H1 (cell line): ENCODE measurements at regions not wholly inside any gene's neighbourhood (a gene's known extent, or its start where the extent isn't known, plus 50 kb on each side); places are given as distances from the start of the nearest gene placed in this dataset.

Experiments used
- CTCF ChIA-PET: fragments of 300-600 bp; sonication (Branson Sonifier 250); formaldehyde crosslinking; loops from one replicate; lab custom pipeline; 2021; ENCODE audit not compliant: partially characterized antibody; lab: Charles Lee
- POLR2A ChIA-PET: fragments of 300-600 bp; sonication (Branson Sonifier 250); formaldehyde crosslinking; loops from one replicate; lab custom pipeline; 2021; ENCODE audit warnings: inconsistent platforms; ENCODE audit not compliant: partially characterized antibody; lab: Charles Lee
- DNase-seq, 2 experiments: peaks; one replicate each; pipeline versions ENCODE4 v3.0.0 to v3.0.0-alpha.2; 2010 to 2022; ENCODE audit warnings: low spot score in 2 of 2, low read depth in 1 of 2, mixed read lengths in 1 of 2
- FAIRE-seq: peaks from 2 replicates; lab custom pipeline; 2011; peaks lifted over from hg19 to GRCh38; lab: Jason Lieb, UNC
- H2AFZ ChIP-seq: 2 replicates; pipeline ENCODE4 v1.8.1; 2012; ENCODE audit warnings: low read length, inconsistent platforms
- H2AK5ac ChIP-seq: 2 replicates; pipeline ENCODE4 v1.6.1; 2013; ENCODE audit warnings: low read depth, low read length
- H2BK120ac ChIP-seq: replicated peaks from 2 replicates; pipeline ENCODE3; 2013; ENCODE audit warnings: low read depth, low read length, inconsistent platforms
- H2BK12ac ChIP-seq: 2 replicates; pipeline ENCODE4 v1.6.1; 2013; ENCODE audit warnings: low read depth, low read length
- H2BK15ac ChIP-seq: 2 replicates; pipeline ENCODE4 v1.6.1; 2013; ENCODE audit warnings: low read length
- H2BK20ac ChIP-seq: 2 replicates; pipeline ENCODE4 v1.6.1; 2013; ENCODE audit warnings: low read length
- H2BK5ac ChIP-seq: 2 replicates; pipeline ENCODE4 v1.6.1; 2013; ENCODE audit warnings: low read depth, low read length
- H3K14ac ChIP-seq: 2 replicates; pipeline ENCODE4 v1.6.1; 2013; ENCODE audit warnings: inconsistent platforms; ENCODE audit not compliant: insufficient read length
- H3K18ac ChIP-seq: 2 replicates; pipeline ENCODE4 v1.6.1; 2013; ENCODE audit warnings: low read length; ENCODE audit errors: extremely low read depth
- H3K23ac ChIP-seq: 2 replicates; pipeline ENCODE4 v1.6.1; 2013; ENCODE audit warnings: inconsistent platforms; ENCODE audit not compliant: insufficient read length
- H3K23me2 ChIP-seq: 2 replicates; pipeline ENCODE4 v1.6.1; 2013; ENCODE audit warnings: low read depth, low read length
- H3K27ac ChIP-seq: 2 replicates; pipeline ENCODE4 v1.6.1; 2011; ENCODE audit warnings: low read depth, low read length, inconsistent platforms
- H3K27me3 ChIP-seq, 4 experiments: replicated peaks in 1 of 4; 1 replicate in 1 of 4; 2 replicates in 3 of 4; pipeline versions ENCODE4 v1.6.1 to v1.8.1; 2011 to 2013; ENCODE audit warnings: low read length in 3 of 4, mild to moderate bottlenecking in 3 of 4, inconsistent platforms in 2 of 4, mixed read lengths in 2 of 4, moderate library complexity in 1 of 4; ENCODE audit not compliant: control insufficient read depth in 3 of 4, insufficient read depth in 3 of 4; ENCODE audit errors: extremely low read depth in 1 of 4
- H3K36me3 ChIP-seq, 4 experiments: 2 replicates each; pipeline versions ENCODE4 v1.6.1 to v1.8.1; 2011 to 2013; ENCODE audit warnings: mild to moderate bottlenecking in 4 of 4, low read length in 3 of 4, moderate library complexity in 2 of 4, control low read depth in 1 of 4, inconsistent platforms in 1 of 4; ENCODE audit not compliant: insufficient read depth in 4 of 4, control insufficient read depth in 2 of 4
- H3K4ac ChIP-seq: replicated peaks from 2 replicates; pipeline ENCODE3; 2013; ENCODE audit warnings: low read length, low read depth, mixed read lengths, inconsistent platforms; ENCODE audit not compliant: insufficient read length
- H3K4me1 ChIP-seq, 4 experiments: replicated peaks in 1 of 4; 1 replicate in 1 of 4; 2 replicates in 3 of 4; pipeline versions ENCODE4 v1.6.1 to v1.8.1; 2011 to 2013; ENCODE audit warnings: low read length in 3 of 4, inconsistent platforms in 2 of 4, mixed read lengths in 1 of 4; ENCODE audit not compliant: insufficient read depth in 4 of 4, control insufficient read depth in 3 of 4
- H3K4me2 ChIP-seq, 2 experiments: 2 replicates each; pipeline versions ENCODE4 v1.6.1 to v1.8.1; 2011 to 2013; ENCODE audit warnings: low read depth in 2 of 2, low read length in 2 of 2, control low read depth in 1 of 2, inconsistent platforms in 1 of 2, mild to moderate bottlenecking in 1 of 2; ENCODE audit not compliant: insufficient read depth in 1 of 2
- H3K4me3 ChIP-seq, 4 experiments: fragments of 200-600, 300-600 bp in 1 of 4; sonication (generic), shearing (Covaris generic), sonication (Bioruptor Twin) in 1 of 4; 2 replicates each; pipeline versions ENCODE4 v1.5.1 to v1.8.1; 2011 to 2016; ENCODE audit warnings: low read length in 4 of 4, low read depth in 3 of 4, control low read depth in 2 of 4, inconsistent platforms in 2 of 4, mild to moderate bottlenecking in 2 of 4, mixed read lengths in 1 of 4, moderate library complexity in 1 of 4; ENCODE audit not compliant: insufficient read depth in 2 of 4; ENCODE audit errors: extremely low read depth in 1 of 4
- H3K56ac ChIP-seq: replicated peaks from 2 replicates; pipeline ENCODE3; 2013; ENCODE audit warnings: low read depth, mild to moderate bottlenecking, mixed read lengths, low read length, inconsistent platforms; ENCODE audit not compliant: insufficient read length
- H3K79me1 ChIP-seq: 2 replicates; pipeline ENCODE4 v1.6.1; 2013; ENCODE audit warnings: low read depth, low read length, control low read depth
- H3K79me2 ChIP-seq, 2 experiments: 2 replicates each; pipeline versions ENCODE4 v1.6.1 to v1.8.1; 2012 to 2013; ENCODE audit warnings: low read length in 2 of 2, mild to moderate bottlenecking in 2 of 2, inconsistent platforms in 1 of 2; ENCODE audit not compliant: insufficient read depth in 2 of 2, control insufficient read depth in 1 of 2
- H3K9ac ChIP-seq, 4 experiments: replicated peaks in 1 of 4; 1 replicate in 1 of 4; 2 replicates in 3 of 4; pipeline versions ENCODE4 v1.6.1 to v1.8.1; 2011 to 2013; ENCODE audit warnings: low read depth in 3 of 4, low read length in 3 of 4, control low read depth in 2 of 4, mild to moderate bottlenecking in 2 of 4, moderate library complexity in 2 of 4, inconsistent platforms in 1 of 4; ENCODE audit errors: extremely low read depth in 1 of 4
- H3K9me3 ChIP-seq, 2 experiments: 2 replicates each; pipeline versions ENCODE4 v1.6.1 to v1.8.1; 2012 to 2013; ENCODE audit warnings: mild to moderate bottlenecking in 2 of 2, moderate library complexity in 2 of 2, control low read depth in 1 of 2, inconsistent platforms in 1 of 2, low read depth in 1 of 2, low read length in 1 of 2, mixed read lengths in 1 of 2; ENCODE audit not compliant: insufficient read depth in 2 of 2
- H4K20me1 ChIP-seq, 2 experiments: replicated peaks in 1 of 2; 2 replicates each; pipeline versions ENCODE3 to v1.8.1; 2011 to 2013; ENCODE audit warnings: inconsistent platforms in 2 of 2, low read length in 2 of 2, mild to moderate bottlenecking in 1 of 2; ENCODE audit not compliant: insufficient read depth in 2 of 2, control insufficient read depth in 1 of 2
- H4K5ac ChIP-seq: 2 replicates; pipeline ENCODE4 v1.6.1; 2013; ENCODE audit warnings: low read length, low read depth, mixed read lengths, inconsistent platforms; ENCODE audit not compliant: insufficient read length
- H4K8ac ChIP-seq: 2 replicates; pipeline ENCODE4 v1.8.0; 2013; ENCODE audit warnings: mild to moderate bottlenecking, moderate library complexity, low read length, inconsistent platforms; ENCODE audit not compliant: insufficient read depth; ENCODE audit errors: extremely low read depth
- H4K91ac ChIP-seq: replicated peaks from 2 replicates; pipeline ENCODE3; 2013; ENCODE audit warnings: low read length, mixed read lengths, inconsistent platforms; ENCODE audit not compliant: insufficient read length
- CBX8 ChIP-seq: fragments of 300-800, 300-1000 bp; sonication (generic); IDR thresholded peaks from 2 replicates; pipeline ENCODE4 v1.7.1; 2016; ENCODE audit warnings: low read depth, low read length, borderline replicate concordance
- CHD2 ChIP-seq: IDR thresholded peaks from 2 replicates; pipeline ENCODE4 v1.6.1; 2012; ENCODE audit warnings: low read length, improper control_type of control experiment
- EP300 ChIP-seq, 2 experiments: IDR thresholded peaks; 1 replicate in 1 of 2; 2 replicates in 1 of 2; pipeline ENCODE4 v1.6.1; 2011 to 2012; ENCODE audit warnings: low read depth in 2 of 2, low read length in 2 of 2, mild to moderate bottlenecking in 2 of 2, borderline replicate concordance in 1 of 2, inconsistent platforms in 1 of 2, moderate library complexity in 1 of 2
- POU5F1 ChIP-seq: IDR thresholded peaks from 2 replicates; pipeline ENCODE4 v1.6.1; 2011; ENCODE audit warnings: low read depth, mild to moderate bottlenecking, low read length, moderate library complexity
- RNF2 ChIP-seq: fragments of 200-900, 300-1000 bp; sonication (generic); IDR thresholded peaks from 2 replicates; pipeline ENCODE4 v1.7.1; 2016; ENCODE audit warnings: borderline replicate concordance, low read depth, mild to moderate bottlenecking, antibody characterized with exemption, low read length; ENCODE audit not compliant: poor library complexity, severe bottlenecking; ENCODE audit errors: missing control alignments
- SP1 ChIP-seq: IDR thresholded peaks from 2 replicates; pipeline ENCODE4 v1.6.1; 2011; ENCODE audit warnings: low read depth, low read length
- SRF ChIP-seq: IDR thresholded peaks from 2 replicates; pipeline ENCODE4 v1.6.1; 2011; ENCODE audit warnings: mild to moderate bottlenecking, low read depth, low read length, moderate library complexity
- TBP ChIP-seq: IDR thresholded peaks from 2 replicates; pipeline ENCODE4 v1.6.1; 2011; ENCODE audit warnings: low read depth, low read length, improper control_type of control experiment
- USF2 ChIP-seq: IDR thresholded peaks from 2 replicates; pipeline ENCODE4 v1.6.1; 2011; ENCODE audit warnings: low read length, improper control_type of control experiment
- WGBS, 2 experiments: shearing (Covaris generic) in 1 of 2; methylation state at CpG; one replicate each; pipeline versions ENCODE4 v1.1.6 to v1.1.7; 2013 to 2015; ENCODE audit warnings: low lambda C conversion rate in 2 of 2, mixed read lengths in 2 of 2, inconsistent platforms in 1 of 2, low coverage in 1 of 2, missing lambda C conversion rate in 1 of 2; ENCODE audit not compliant: insufficient replicate concordance in 2 of 2, insufficient coverage in 1 of 2, insufficient read length in 1 of 2; ENCODE audit errors: extremely low coverage in 1 of 2, missing lambda C conversion rate in 1 of 2; 5-methylcytosine and 5-hydroxymethylcytosine counted together

DNA sequence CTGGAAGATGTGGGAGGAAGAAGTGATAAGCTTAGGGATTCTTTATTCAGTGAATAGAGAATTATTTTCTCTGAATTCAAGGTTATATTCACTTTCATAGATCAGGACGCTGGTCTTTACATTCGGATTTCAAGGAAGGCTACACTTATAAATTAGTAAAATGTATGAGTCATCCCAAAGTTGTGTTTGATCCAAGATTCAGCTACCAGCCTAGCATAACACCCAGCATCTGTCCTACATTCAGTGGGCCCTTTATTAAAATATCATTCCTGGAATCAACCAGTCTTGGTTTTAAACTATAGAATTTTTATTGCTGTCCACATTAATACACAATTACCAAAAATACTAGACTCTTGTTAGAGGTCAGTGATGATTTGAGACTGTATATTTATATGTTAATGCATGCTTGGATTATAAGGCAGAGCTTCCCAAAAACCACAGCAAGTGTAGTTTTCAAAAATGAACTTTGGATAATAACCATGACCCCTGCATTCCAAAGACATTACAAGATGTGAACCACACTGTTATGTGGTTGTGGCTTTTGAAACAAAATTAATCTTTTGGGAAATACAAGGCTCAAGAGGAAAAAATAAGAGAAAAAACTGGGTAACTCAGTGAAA lies 210.7 kb upstream of the CNR1 start:
- Histone ChIP-seq H4K91ac (no peak overlapping the region), H3K36me3 (no peaks in the 10 kb centered on the region), H3K27me3 (no peaks in the 10 kb centered on the region), H4K8ac (no peak overlapping the region), H4K20me1 (no peaks in the 10 kb centered on the region), H2AFZ (no peak overlapping the region), H3K23ac (no peak overlapping the region), H3K56ac (no peak overlapping the region), H3K79me2 (no peaks in the 10 kb centered on the region), H2BK5ac (no peak overlapping the region), H3K9ac (no peak overlapping the region), H3K14ac (no peak overlapping the region), H2BK20ac (no peak overlapping the region), H3K27ac (no peak overlapping the region), H2BK120ac (no peak overlapping the region), H3K23me2 (no peaks in the 10 kb centered on the region), H2BK15ac (no peak overlapping the region), H3K4me3 (no peak overlapping the region), H3K18ac (no peak overlapping the region), H3K9me3 (no peaks in the 10 kb centered on the region), H4K5ac (no peak overlapping the region), H2AK5ac (no peak overlapping the region), H3K79me1 (no peaks in the 10 kb centered on the region), H3K4ac (no peak overlapping the region), H3K4me2 (no peak overlapping the region), H2BK12ac (no peak overlapping the region), H3K4me1 (peaks cover 0 to 7% (median 2%) of the 10 kb centered on the region in 4 experiments; a peak in 3 of 7 replicates)
- DNase-seq: no peak
- no peak for FAIRE-seq
- ChIA-PET CTCF (interaction anchor here (1.3 kb wide), 1 partner anchor 11 kb away, joined by 3 read pairs; no protein-coding TSS in a partner anchor), POLR2A (interaction anchor here (0.5 kb wide), 1 partner anchor 833 kb away, joined by 3 read pairs; no protein-coding TSS in a partner anchor)
- 87% methylated on average over 2 of the region's 2 CpGs; no CpG with 5 or more reads in 1 of the 2 experiments for WGBS, 2 experiments
- no peak for TF ChIP-seq USF2
- TF ChIP-seq RNF2: no peak
- TF ChIP-seq EP300 (IDR thresholded peaks at IDR 0.05; ENCODE audit: borderline replicate concordance in 1 of 2, low read depth in 2 of 2, low read length in 2 of 2): no peak
- no peak for TF ChIP-seq TBP
- no peak for TF ChIP-seq SRF
- TF ChIP-seq POU5F1: no peak
- TF ChIP-seq CHD2: no peak
- TF ChIP-seq CBX8: no peak
- no peak for TF ChIP-seq SP1
